GM18499 (cell line): ENCODE measurements at regions not wholly inside any gene's neighbourhood (a gene's known extent, or its start where the extent isn't known, plus 50 kb on each side); places are given as distances from the start of the nearest gene placed in this dataset.
"Not testable (repeated sequence)": the region's sequence is repeated elsewhere in the genome, so short reads cannot be mapped to it uniquely, and the experiment has no call there.

Experiments
- ATAC-seq: cut with Tn5 transposase; IDR thresholded peaks from one replicate; pipeline ENCODE4 v1.9.1; 2021; ENCODE audit warnings: moderate number of reproducible peaks; ENCODE audit not compliant: insufficient read depth, unreplicated experiment

DNA sequence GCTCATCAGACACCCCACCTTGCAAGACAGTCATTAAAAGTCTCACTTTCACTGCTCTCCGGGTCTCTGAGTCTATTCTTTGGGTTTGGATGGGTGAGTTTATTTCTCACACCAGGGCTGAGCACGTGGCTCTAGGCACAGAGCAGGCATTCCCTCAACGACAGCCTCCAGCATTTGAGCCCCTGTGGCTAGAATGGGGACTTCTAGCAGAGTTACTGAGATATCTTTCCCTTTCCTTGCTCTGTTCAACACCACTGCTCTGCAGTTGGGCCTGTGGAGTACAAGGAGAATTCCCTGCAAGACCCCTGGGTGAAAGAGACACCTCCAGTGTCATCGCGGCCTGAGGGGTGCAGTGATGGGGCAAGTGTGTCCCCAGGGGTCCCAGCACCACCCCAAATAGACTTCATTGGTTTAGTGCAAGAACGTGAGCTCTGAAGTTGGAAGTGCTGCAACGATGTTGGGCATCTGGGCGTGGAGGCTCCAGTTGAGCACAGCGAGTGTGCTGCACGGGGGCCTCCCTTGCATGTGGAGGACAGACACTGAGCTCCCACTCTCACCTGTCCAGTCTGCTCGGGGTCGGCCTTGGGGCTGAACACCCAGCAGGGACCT, 184.1 kb upstream of the HS6ST1 start:
- ATAC-seq: no peak

DNA sequence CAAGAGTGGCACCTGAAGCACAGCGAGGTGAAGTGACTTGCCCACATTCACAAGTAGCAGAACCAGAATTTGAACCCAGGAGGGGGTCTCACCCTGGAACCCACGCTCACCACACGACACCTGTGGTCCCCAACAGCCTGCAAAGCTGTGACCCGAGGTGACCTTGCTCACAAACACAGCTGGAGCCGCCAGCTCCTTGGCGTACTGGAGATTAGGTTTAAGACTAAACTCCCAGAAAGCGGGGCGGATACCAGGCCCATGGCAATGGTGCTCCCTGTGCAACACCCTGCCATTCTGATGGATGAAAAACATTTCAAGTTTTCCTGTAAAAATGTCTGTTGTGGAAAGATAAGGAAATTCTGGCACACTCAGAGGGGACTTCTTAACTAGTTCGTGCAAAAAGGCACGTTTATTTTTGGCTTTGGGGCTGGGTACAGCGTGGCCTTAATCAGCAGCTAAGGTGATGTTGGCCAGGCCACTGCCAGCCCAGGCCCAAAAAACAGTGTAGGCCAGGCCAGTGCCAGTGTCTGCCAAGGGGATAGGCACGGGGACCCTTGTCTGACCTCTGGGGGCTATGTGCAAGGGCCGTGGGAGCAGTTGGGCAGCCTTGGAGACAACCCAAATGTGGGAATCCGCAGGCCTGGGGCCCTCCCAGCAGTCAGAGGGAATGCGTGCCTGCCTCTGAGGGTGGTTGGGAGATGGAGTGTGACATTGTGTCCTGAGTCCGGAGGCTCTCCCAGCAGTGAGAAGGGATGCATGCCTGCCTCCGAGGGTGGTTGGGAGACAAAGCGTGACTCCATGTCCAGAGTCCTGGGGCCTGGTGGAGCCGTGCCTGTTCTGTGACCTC, 185.0 kb upstream of the HS6ST1 start:
- no peak for ATAC-seq

DNA sequence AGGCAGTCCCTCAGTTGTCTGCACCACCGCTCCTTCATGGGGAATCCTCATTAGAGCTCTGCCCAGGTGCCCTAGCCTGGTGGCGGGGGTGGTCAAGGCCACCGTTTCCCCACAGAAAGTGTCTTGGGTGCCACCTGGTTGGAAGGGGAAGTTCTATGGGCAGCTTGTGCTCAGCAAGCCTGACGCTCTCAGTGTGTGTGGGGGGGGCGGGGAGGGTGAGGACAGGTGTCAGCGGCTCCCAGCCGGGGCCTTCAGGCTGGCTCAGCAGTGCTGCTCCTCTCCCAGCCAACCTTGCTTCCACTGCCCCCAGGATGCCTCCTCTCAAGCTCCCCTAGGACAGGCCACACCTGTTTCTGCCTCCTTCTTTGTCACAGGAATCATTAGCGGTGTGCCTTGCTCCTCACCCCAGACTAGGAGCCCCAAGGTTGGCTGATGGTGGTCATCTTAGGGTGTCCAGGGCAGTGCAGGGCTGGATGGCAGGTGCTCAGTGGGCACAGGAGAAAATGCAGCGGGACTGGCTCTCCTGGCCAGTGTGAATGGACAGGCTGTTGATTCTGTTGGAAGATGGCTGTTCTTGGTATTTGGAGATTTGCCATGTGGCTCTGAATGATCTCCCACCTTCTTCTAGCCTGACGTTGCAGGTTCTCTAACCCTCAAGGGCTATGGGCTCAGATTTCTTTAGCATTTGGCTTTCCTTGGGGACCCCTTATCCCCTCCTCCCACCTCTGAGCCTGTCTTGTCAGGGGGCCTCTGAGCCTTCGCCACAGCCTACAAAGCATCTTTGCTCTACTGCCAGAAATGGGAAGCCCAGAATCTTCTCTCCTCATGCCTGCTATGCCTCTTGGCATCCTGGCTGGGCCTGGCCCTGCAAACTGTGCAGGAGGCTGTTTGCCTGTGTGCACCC, 185.8 kb upstream of the HS6ST1 start:
- ATAC-seq: no peak

DNA sequence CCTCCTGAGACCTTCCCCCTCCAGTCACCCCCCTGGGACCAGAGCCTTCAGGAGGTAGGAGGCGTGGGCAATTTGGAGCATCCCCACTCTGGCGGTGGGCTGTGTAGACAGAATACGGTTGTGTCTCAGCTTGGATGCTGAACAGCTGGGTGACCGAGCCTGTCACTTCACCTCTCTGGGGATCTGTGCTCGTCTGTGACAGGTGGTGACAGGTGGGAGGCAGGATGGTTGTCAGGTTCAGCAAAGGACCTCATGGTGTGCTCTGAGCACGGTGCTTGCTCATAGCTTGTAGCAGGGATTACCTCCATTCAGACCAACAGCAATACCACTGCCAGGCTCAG, 186.5 kb upstream of the HS6ST1 start:
- ATAC-seq: no peak

DNA sequence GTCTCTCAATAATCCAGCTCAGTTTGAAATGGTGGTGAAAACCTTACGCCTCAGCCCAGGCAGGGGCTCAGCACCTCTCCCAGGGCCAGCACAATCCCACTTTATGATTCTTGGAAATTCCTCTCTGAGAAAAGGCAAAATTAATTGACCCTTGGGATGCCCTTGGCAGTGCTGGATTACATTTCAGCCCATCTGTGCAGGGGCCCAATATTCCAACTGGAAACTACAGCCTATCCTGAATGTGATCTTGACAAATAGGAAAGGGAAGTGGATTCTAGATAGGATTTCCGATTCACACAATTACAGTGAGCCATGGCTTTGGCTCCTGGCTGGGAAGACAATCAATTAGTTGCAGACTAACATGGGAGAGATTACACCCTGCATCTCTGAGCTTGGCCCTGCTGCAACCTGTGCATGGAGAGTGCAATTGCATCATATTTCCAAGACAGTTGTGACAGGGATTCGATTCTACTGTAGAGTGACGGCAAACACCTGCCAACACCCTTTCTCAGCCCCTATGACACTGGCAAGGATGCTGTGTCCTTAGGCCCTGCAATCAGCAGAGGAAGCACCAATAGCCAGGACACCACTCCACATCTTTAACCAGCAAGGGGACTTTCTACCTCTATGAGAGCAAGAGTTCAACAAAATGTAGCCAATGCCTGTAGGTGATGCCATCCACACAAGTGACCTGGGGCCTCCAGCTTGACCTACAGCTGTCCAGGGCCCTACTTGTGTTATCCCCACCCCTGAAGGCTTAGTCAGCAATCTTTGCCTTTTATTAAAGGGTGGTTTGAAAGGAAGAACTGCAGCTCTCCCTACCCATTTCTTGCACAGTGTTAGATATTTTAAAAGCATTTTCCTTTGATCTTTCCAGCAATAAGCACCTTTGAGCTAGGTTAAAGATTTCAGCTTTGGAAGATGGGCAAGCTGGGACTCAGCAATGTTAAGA, 187.2 kb upstream of the HS6ST1 start:
- no peak for ATAC-seq

DNA sequence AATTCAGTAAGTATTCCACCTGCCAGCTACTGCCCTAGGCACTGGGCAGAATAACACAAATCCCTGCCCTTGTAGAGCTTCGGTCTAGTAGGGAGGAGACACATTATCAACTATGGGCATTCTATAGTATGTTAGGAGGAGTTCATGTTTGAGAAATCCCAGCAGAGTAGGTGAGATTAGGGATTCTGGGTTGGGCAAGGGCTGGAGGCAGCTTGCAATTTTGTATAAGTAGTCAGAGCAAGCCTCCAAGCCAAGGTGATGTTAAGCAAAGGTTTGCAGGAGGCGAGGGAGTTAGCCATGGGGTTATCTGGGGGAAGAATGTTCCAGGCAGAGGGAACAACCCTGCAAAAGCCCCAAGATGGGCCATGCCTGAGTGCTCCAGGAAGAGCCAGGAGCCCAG, 187.9 kb upstream of the HS6ST1 start:
- no peak for ATAC-seq

DNA sequence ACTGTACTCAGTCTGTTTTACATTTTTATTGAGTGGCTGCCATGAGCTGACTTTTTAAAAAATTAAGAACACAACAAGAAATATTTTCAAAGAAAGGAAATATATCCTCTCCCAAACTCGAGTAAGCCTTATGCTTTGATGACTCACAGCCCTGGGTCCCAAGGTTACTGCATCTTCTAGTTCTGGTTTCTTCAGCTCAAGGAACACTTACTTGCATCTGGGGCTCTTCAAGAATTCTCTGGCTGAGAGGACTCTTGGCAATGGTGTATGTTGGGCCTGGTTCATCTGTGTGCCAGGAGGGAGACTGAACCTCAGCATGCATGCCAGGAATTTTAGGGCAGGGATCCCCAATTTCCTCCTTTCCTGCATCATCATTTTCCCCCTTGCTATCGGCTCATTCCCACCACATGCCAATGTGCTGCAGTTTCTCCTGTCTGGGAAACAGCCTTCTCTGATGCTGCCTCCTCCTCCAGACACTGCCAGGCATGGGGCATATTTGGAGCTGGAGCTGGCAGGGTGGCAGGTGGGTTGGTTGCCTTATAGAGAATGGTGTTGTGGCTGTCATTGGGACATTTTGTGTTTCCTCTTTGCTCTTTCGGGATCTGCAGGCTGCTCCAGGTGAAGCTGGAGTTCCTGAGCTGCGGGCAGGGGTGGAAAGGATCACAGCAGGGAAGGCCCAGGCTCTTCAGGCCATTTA, 192.2 kb upstream of the HS6ST1 start:
- no peak for ATAC-seq

DNA sequence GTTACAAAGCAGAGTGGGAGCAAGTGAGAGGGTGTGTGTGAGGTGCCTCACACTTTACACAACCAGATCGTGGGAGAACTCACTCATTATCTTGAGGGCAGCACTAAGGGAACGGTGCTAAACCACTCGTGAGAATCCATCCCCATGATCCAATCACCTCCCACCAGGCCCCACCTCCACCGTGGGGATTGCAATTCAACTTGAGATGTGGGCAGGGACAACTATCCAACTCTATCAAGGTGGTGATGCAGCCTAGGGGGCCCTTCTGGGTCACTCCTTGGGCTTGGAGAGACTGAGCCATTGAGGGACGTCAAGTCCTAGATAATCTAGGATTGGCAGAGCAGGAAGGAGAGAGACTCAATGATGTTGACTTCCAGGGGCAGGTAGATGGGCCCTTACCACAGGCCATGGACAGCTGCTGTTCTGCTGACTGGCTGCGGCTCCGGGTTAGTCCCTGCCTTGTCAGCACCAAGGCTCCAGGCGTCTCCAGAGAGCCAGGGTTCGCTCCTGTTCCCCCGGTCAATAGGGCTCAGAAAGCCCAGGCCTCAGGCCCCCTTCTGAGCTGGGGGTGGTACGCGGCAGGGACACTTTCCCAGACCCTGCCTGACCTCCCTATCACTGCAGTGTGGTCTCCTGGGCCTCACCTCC, 193.2 kb upstream of the HS6ST1 start:
- no peak for ATAC-seq

DNA sequence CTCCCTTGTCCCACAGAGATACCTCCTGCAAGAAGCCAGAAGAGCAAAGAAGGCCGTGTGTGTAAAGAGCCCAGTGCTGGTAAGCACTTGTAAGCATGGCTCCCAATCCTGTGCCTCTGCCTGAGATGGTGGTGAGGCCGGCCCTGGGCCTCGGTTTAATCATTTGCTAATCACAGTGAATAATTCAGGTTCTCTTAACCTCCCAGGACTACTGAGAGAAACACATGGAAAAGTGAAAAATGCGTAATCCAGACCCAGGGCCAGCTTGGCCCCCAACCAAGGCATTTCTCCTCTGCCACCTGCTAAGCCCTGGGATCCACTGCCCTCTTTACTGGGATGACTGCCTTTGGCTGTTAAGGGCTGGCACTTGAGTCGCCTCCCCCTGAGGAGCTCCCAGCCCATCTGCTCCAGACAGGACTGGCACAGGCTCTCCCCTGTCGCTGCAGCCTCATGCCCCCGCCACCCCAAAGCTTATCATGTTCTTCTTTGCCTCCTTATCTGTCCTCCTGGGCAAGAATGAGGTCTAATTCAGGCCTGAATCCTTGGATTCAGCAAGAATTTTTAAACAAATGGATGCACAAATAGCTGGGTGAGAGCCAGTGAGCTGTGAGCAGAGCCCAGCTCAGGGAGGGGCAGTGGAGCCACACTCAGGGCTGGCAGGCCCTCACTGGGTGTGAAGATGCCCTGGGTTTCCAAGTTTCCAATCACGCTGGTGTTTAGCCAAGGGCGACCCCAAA, 193.9 kb upstream of the HS6ST1 start:
- ATAC-seq: no peak

DNA sequence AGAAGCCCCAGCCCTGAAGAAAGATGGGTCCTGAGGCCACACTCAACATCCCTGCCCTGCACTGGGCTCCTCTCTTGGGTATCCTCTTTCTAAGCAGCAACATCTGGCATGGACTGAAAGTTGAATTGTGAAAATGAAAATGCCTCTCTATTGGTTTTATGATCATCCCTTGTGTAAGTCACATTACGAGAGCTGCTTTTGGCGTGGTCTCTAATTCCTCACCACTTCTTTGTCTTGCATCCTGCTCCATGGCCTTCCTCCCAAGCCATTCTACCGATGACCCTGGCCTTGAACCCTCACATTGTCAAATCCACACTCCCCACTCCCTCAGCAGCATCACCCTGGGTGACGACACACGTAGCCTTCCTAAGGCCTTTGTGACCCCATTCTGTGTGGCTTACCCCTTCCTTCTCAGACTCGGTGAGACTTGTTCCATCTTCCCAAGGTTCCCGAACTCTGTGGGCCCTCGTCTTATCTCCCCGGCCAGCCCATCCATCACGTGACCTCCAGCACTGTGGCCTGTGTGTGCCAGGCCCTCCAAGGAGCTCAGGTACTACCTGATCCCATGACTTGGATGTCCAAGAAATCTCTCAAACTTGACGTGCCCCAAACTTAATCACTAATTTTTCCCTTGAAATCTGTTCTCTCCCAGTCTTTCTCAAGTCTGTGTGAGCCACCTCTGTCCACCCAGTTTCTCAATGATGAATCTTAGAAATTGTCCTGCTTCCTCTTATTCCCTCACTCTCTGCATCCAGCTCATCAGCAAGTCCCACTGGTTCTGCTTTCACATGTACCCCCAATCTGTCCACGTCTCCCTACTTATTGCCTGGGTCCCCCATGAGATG, 194.7 kb upstream of the HS6ST1 start:
- no peak for ATAC-seq

DNA sequence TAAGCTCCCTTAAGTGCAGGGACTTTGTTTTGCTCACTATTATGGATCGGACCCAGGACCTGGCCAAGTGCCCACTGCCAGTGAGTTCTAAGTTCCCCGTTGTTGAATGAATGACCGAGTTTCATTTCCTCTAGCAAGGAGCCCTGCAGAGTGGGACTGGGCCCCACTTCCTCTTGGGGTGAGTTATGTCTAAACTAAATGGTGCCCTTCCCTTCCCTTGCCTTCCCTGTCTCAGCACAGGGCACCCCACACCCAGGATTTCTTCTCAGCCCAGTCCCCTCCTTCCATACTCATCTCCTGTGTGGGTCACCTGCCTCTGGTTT, 195.3 kb upstream of the HS6ST1 start:
- no peak for ATAC-seq

DNA sequence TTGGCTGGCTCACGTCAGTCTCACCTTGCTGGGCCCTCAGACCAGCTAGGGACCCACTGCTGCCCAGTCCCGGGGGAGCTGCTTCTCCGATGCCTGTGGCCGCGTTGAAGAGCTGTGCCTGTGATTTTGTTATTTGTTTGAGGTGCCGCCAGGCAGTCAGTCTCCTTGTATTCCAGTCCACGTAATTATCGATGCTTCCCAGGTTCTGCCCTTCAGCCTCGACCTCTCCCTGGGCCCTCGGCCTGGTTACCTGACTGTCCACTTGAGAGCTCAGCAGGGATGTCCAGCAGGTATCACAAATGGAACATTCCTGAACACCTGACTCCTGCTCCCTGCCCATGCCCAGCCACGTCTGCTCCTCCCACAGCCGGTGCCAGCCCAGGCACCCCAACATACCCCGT, 195.9 kb upstream of the HS6ST1 start:
- no peak for ATAC-seq

DNA sequence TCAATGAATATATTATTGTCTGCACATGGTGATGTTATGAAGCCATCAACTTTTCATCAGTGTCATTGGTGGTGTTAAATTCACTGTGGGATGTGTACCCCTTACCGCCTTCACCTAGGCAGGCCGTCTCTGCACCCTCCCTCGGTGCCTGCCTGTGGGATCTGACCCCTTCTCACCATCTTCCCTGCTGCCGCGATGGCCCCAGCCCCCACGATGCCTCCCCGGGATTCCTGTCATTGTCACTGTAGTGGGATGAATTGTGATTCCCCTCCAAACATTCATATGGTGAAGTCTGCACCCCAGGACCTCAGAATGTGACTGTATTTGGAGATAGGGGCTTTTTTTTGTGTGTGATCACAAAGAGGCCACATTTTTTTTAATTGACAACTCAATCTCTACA, 198.3 kb upstream of the HS6ST1 start:
- no peak for ATAC-seq

DNA sequence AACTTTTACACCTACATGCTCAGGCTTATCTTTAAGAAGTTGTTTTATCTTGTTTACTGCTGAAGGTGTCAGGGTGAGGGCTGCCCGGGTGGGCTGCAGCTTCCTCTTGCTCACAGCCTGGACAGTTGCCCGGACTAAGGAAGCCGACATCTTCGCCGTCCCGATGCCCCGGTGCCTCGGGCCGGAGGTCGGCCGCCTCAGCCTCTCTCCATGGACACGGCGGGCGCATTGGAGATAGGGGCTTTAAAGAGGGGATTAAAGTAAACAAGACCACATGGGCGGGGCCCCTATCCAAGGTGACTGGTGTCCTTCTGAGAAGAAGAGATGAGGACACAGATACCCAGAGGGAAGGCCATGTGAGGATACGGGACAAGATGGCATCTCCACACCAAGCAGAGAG, 200.4 kb upstream of the HS6ST1 start:
- ATAC-seq: not testable (repeated sequence)

DNA sequence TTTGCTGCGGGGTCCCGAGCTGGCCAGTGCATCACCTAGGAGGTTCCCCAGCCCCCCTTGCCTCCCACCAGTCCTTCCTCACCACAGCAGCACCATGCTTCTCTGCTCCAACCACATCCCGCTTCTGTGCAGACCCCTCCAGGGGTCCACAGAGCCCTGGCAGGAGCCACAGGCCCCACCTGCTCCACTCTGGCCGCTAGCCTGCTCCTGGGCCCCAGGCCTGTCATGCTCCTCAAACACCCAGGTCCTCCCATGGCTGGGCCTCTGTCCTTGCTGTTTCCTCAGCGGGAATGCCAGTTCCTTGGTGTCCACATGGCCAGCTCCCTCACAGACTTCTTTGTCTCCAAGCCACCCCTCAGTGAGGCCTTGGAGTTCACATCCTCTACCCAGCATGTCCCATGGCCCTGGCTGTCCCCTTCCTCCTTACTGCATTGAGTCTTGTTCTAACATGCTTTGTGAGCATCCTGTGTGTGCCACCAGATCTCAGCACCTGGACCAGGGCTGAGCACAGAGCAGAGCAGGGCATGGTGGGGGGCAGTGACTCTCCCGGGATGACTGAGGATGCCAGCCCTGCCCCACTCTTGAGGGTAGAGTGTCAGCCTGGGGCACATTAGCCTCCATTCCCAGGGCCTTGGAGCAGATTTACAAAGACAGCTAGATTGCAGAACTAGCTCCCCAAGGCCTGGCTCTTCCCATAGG, 201.0 kb upstream of the HS6ST1 start:
- ATAC-seq: no peak

DNA sequence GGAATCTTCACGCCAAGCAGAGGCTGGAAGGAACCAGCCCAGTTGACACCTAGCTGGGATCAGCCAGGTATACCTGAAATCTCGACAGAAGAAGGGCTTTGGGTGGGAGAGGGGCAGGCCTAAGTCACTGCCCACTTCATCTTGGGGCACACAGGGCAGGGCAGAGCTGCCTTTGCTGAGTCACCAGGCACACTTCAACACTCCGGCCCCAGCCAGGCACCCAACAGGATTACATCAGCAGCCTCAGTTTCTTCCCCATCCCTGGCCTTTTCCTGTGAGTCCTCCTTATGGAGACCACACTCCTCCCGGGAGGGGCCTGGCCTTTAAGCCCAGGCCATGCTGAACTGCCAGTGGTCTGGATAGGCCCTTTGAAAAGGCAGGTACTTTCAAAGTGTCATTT, 201.7 kb upstream of the HS6ST1 start:
- no peak for ATAC-seq

DNA sequence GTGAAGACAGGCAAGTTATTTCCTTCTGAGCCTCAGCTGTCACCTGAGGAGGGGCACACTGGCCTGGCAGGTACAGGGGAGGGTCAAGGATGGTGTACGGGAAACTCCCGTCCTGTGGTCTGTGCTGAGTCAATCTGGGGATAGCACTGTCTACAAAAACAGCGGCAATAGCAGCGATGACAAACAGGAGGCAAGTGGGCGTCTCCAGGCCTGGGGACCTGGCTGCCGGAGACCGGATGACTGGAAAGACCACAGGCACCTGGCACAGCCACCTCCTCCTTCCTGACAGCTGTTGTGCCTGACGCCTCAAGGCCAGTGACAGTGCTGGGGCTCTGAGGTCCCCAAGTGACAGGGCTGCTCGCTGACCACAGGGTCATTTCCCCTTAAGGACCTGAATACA, 202.1 kb upstream of the HS6ST1 start:
- ATAC-seq: peak; percentile 96
